HG02759 (cell line): ENCODE measurements at regions not wholly inside any gene's neighbourhood (a gene's known extent, or its start where the extent isn't known, plus 50 kb on each side); places are given as distances from the start of the nearest gene placed in this dataset.

Source experiments
- ATAC-seq: cut with Tn5 transposase; IDR thresholded peaks from one replicate; pipeline ENCODE4 v1.9.1; 2021; ENCODE audit warnings: mild to moderate bottlenecking, moderate library complexity; ENCODE audit not compliant: unreplicated experiment

DNA sequence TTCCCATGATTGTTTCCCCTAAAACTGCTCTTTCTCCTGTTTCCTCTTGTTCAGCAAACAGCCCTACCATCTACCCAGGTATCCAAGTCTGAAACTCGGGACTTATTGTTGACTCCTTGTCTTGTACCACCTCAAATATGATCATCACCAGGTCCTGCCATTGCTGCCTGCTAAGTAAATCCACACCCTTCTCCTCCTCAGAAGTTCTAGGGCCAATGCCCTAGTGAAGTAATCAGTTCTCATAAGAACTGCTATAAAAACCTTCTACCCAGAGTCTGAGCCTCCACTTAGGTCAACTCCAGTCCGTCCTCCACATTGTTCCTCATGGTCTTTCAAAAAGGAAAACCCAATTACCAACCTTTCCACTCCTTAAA is 77.0 kb upstream of the IL12A start:
- no peak for ATAC-seq

GRCh38 chr3:159913712-159914414 is 74.8 kb upstream of the IL12A start:
- ATAC-seq, result no peak

DNA sequence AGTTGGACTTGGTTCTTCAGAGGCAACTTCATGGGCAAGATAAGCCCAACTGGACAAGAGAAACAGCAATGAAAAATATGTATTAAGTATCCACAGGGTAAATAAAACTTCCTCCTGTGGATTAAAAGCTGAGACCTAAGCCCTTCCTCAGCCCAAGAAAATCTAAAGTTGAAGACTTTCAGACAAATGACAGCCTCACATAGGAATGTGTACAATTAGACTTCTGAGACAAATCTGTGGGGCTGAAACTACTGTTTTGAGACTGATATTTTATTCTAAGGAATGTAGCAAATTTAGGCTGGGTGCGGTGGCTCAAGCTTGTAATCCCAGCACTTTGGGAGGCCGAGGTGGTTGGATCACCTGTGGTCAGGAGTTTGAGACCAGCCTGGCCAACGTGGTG is 74.2 kb upstream of the IL12A start:
- ATAC-seq, result no peak

- no peak for ATAC-seq
These were observed 72.6 kb upstream of the IL12A start for GRCh38 chr3:159916052-159916451.

- no peak for ATAC-seq
These were observed 71.5 kb upstream of the IL12A start for GRCh38 chr3:159917141-159917540.

DNA sequence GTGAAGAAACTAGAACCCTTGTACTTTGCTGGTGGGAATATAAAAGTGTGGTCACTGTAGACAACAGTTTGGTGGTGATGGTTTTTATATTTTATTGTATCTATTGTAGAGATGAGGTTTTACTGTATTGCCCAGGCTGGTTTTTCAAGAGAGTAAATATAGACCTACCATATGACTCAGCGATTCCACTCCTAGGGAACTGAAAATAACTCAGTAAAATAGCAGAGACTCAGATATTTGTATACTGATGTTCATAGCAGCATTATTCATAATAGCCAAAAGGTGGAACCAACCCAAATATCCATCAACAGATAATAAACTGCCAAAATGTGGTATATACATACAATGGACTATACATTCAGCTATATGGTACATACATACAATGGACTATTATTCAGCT is 68.8 kb upstream of the IL12A start:
- ATAC-seq, result peak; percentile 73

GRCh38 chr3:159922193-159922840 is 66.3 kb upstream of the IL12A start:
- ATAC-seq, result no peak

DNA sequence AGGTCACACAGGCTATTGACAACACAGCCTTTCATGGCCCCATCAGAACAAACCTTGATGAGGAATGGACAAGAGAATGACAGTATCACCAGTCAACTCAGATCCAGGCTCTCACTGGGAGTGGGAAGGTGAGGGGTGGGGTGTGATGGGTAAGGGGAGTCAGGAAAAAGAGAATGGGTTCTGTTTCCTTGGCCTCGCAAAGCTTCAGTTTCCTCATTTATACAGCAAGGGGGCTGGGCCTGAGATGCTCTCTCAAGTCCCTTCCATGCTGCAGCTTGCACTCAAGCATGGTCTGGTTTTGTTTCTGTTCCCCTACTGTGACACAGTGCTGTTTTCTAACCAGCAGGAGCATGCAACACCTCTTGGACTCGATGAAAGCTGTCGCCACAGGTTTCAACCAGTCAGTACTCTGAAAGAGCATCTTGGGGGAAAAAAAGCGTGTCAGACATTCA is 65.7 kb upstream of the IL12A start:
- ATAC-seq, result peak; percentile 90

DNA sequence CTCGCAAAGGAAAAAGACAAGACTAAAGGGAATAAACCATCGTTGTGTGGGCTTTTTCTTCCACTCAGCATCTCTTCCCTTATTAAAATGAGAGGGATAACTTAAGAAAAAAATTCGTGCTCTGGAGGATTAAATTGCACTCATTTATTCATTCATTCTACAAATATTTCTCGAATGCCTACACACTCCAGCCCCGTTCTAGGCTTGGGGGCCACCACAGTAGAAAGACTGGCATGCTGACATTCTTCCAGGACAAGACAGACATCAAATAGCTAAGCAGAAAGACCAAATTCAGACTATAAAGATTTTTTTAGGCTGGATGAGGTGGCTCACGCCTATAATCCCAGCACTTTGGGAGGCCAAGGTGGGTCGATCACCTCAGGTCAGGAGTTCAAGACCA is 65.3 kb upstream of the IL12A start:
- no peak for ATAC-seq

DNA sequence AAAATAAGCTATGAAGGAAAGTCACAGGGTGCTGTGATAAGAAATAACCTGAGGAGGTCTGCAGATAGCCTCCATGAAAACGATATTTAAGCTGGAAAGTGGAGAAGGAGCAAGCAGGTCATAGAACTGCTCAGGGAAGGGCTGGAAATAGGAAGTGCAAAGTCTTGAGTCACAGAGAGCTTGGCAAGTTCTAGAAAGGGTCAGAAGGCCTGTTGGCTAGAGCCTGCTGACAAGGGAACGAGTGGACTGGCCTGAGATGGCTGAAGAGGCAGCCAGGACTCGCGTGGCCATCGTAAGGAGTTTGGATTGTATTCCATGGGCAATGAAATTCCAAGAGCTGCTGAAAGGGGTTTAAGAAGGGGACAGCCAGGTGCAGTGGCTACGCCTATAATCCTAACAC is 64.7 kb upstream of the IL12A start:
- no peak for ATAC-seq

- ATAC-seq, result no peak
These were observed 64.2 kb upstream of the IL12A start for GRCh38 chr3:159924411-159924810.

DNA sequence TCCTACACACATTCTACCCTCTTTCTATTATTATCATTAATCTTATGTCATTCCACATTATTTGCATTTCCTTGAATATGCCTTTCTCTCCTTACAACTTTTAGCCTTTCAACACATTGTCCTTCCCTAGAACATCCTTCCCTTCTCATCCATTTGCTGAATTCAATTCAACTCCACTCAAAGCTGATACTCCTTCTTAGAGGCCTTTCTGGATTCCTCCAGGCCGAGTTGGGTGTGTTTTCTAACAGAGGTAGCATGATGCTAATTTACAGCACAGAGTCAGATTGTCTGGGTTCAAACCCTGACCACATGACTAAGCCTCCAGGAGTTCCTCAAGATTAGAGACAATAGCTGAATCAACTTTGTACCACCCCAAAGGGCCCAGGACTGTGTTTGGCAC is 63.4 kb upstream of the IL12A start:
- ATAC-seq, result no peak

DNA sequence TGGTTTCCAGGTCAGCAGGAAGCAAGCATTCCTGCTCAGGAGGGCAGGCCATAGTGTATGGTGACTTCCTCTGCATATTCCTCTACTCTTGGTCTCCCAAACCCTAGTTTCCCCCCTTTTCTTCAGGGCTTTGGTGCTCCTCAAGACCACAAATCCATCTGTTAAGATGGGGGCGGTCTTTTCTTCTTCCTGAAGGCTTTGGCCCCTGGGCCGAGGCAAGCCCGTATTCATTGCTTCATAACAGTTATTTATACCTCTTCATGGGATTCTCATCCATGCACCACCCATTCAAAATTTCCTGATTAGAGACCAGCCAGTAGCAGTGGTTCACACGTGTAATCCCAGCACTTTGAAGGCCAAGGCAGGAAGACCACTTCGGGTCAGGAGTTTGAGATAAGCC is 62.1 kb upstream of the IL12A start:
- ATAC-seq, result no peak

DNA sequence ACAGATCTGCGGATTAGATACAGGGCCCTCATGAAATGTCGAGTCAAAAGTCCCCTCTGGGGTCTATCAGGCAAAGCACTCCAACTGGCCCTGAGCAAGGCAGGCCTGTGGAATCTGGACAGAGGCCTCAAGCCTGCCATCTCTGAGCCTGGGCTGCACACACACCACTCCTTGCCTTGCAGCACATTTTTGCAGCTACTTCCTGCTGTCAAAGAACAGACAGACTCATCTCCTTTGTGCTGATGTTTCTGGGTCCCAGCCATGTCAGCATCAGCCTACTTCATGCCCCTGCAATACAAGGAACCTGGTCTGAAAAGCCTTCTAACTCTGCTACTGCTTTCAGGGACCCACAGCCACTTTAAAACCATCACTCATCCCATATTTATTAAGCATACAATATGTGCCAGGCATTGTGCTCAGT is 60.6 kb upstream of the IL12A start:
- ATAC-seq, result no peak

DNA sequence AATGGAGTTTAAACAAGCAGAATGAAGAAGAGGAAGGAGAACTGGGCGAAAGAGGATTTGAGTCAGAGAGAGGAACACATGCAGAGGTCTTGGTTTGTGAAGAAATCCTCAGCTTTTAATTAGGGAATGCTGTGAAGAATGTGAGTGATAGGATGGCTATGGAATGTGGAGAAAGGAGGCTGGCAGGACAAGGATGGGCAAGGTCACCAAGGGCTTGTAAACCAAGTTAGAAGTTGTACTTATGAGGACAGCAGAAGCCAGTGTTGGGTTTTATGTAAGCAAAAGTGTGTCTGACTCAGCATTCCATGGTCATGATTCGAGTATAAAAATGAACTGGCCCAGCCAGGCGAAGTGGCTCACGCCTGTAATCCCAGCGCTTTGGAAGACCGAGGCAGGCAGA is 60.0 kb upstream of the IL12A start:
- ATAC-seq, result no peak

GRCh38 chr3:159929171-159930141 is 59.2 kb upstream of the IL12A start:
- ATAC-seq, result peak; percentile 76

DNA sequence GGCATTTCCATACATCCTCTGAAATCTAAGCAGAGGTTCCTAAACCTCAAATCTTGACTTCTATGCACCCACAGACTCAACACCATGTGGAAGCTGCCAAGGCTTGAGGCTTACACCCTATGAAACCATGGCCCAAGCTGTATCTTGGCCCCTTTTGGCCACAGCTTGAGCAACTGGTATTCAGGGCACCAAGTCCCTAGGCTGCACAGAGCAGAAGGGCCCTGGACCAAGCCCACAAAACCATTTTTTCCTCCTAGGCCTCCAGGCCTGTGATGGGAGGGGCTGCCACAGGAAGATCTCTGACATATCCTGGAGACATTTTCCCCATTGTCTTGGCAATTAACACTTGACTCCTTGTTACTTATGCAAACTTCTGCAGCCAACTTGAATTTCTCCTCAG is 54.4 kb upstream of the IL12A start:
- ATAC-seq, result no peak

GRCh38 chr3:159936541-159936940 is 52.1 kb upstream of the IL12A start:
- no peak for ATAC-seq

DNA sequence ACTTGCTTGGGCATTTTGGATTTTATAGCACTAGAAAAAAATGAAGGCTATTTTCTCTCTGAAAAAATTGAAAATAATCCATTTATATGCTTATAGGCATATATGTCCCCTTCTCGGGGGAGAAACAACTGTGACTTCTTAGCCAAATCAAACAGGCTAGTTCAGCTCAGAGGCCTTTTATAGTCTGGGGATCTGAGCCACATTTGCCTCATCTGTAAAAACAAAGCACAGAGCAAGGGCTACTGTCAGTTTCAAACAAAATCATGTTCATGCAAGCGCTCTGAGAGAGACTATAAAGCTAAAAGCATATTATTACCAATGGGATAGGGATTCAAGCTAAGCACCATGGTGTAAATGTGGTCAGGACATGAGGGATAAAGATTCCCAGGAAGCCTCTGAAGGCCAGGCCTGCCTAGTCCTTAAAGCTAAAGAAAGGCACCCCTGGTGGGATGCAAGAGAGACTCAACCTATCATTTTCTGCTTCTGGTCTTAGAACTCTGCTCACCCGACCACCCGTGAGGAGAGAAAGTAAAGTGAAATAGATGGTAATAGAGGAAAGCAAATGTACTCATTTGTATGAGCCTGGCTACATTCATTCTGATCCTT is 51.0 kb upstream of the IL12A start:
- no peak for ATAC-seq

DNA sequence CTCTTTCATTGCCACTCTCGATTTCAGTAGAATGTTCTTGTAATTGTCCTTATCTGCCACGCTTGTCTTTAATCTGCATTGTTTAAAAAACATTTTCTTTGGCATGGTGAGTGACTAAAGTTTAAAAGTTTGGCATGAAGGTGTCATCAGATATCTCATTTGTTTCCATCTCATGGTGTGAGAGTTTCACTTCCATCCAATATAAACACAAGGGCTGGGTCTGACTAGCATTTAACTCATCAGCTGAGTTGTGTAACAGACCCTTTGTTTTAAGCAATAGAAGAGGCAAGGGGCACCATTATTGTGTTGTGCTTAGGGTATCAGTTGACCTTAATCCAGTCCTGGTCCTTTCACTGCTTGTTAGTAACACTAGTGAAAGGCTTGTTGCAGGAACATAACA is 49.9 kb upstream of the IL12A start:
- ATAC-seq, result no peak
